HCT116 (cell line): ENCODE measurements at regions not wholly inside any gene's neighbourhood (a gene's known extent, or its start where the extent isn't known, plus 50 kb on each side); places are given as distances from the start of the nearest gene placed in this dataset.

Experiments used
- ATAC-seq: fragments of 200-7000 bp; cut with Tn5 transposase; 2 replicates; pipeline ENCODE4 v1.9.1; 2020; ENCODE audit warnings: mild to moderate bottlenecking, moderate library complexity
- BruUV-seq: library from RNA; stranded (reverse); fragments of 400-500 nt; replicated peaks from 2 replicates; lab custom pipeline; 2021; lab: Mats Ljungman, UMichigan
- CTCF ChIA-PET: fragments of 300-600 bp; sonication (Branson Sonifier 250); formaldehyde crosslinking; loops from one replicate; lab custom pipeline; 2021; ENCODE audit warnings: antibody characterized with exemption; lab: Charles Lee
- POLR2A ChIA-PET: fragments of 300-600, 350-600 bp; sonication (Branson Sonifier 250); formaldehyde crosslinking; loops from one replicate; lab custom pipeline; 2021; ENCODE audit warnings: antibody characterized with exemption; lab: Charles Lee
- RAD21 ChIA-PET, 2 experiments: fragments of 300-600 bp; sonication (Branson Sonifier 250); formaldehyde crosslinking; loops; one replicate each; lab custom pipeline; 2023; ENCODE audit warnings: low total read pairs in 2 of 2; ENCODE audit not compliant: uncharacterized antibody in 2 of 2, unreplicated experiment in 2 of 2, low non-redundant PET in 1 of 2; lab: Charles Lee
- DNase-seq: peaks from one replicate; pipeline ENCODE4 v3.0.0-alpha.2; 2010; ENCODE audit warnings: low read depth, low spot score
- H2AFZ ChIP-seq: fragments of 200-600 bp; shearing (Covaris generic), sonication (generic); 2 replicates; pipeline ENCODE4 v1.6.1; 2017; ENCODE audit warnings: low read depth, mixed run types, mixed read lengths, antibody characterized with exemption, low read length; ENCODE audit not compliant: poor library complexity, severe bottlenecking
- H3K27ac ChIP-seq: 2 replicates; pipeline ENCODE4 v1.5.1; 2012; ENCODE audit warnings: low read depth, low read length
- H3K27me3 ChIP-seq: fragments of 200-600 bp; sonication (generic); 2 replicates; pipeline ENCODE4 v1.6.1; 2016; ENCODE audit warnings: mixed run types, low read length, mixed read lengths; ENCODE audit not compliant: insufficient read depth
- H3K36me3 ChIP-seq, 2 experiments: fragments of 200-500 bp in 1 of 2; fragments of 200-600 bp in 1 of 2; sonication (Bioruptor generic) in 1 of 2; sonication (generic) in 1 of 2; 2 replicates each; pipeline versions ENCODE4 v1.5.1 to v1.6.1; 2014 to 2016; ENCODE audit warnings: low read length in 2 of 2, inconsistent platforms in 1 of 2, mixed read lengths in 1 of 2, mixed run types in 1 of 2; ENCODE audit not compliant: insufficient read depth in 2 of 2, control insufficient read depth in 1 of 2
- H3K4me1 ChIP-seq, 2 experiments: fragments of 200-600 bp in 1 of 2; sonication (generic) in 1 of 2; 2 replicates each; pipeline versions ENCODE4 v1.5.1 to v1.6.1; 2012 to 2017; ENCODE audit warnings: low read length in 2 of 2, inconsistent platforms in 1 of 2, mild to moderate bottlenecking in 1 of 2, mixed read lengths in 1 of 2, mixed run types in 1 of 2, moderate library complexity in 1 of 2; ENCODE audit not compliant: insufficient read depth in 2 of 2, control insufficient read depth in 1 of 2
- H3K4me2 ChIP-seq: fragments of 200-600 bp; sonication (generic); 2 replicates; pipeline ENCODE4 v1.6.1; 2017; ENCODE audit warnings: mixed run types, low read length, mixed read lengths
- H3K4me3 ChIP-seq, 2 experiments: fragments of 200-600 bp in 1 of 2; sonication (generic) in 1 of 2; replicated peaks in 1 of 2; 2 replicates each; pipeline ENCODE4 v1.5.1; 2011 to 2016; ENCODE audit warnings: low read length in 2 of 2, control low read depth in 1 of 2, low read depth in 1 of 2, mild to moderate bottlenecking in 1 of 2, mixed read lengths in 1 of 2, mixed run types in 1 of 2
- H3K79me2 ChIP-seq: fragments of 200-600 bp; sonication (generic); 2 replicates; pipeline ENCODE4 v1.6.1; 2017; ENCODE audit warnings: mild to moderate bottlenecking, mixed run types, low read length, moderate library complexity, mixed read lengths; ENCODE audit not compliant: insufficient read depth
- H3K9ac ChIP-seq: fragments of 200-600 bp; sonication (generic); 2 replicates; pipeline ENCODE4 v1.6.1; 2016; ENCODE audit warnings: low read length, mixed read lengths
- H3K9me2 ChIP-seq: fragments of 200-600 bp; sonication (generic), shearing (Covaris generic); 2 replicates; pipeline ENCODE4 v1.6.1; 2017; ENCODE audit warnings: mixed run types, mild to moderate bottlenecking, moderate library complexity; ENCODE audit not compliant: insufficient read depth
- H3K9me3 ChIP-seq, 2 experiments: fragments of 200-500 bp in 1 of 2; fragments of 200-600 bp in 1 of 2; sonication (Bioruptor generic) in 1 of 2; sonication (generic) in 1 of 2; 2 replicates each; pipeline ENCODE4 v1.6.1; 2014 to 2017; ENCODE audit warnings: low read length in 2 of 2, mixed read lengths in 2 of 2, inconsistent platforms in 1 of 2, low read depth in 1 of 2, mild to moderate bottlenecking in 1 of 2, mixed run types in 1 of 2, moderate library complexity in 1 of 2; ENCODE audit not compliant: control insufficient read depth in 1 of 2, insufficient read depth in 1 of 2
- H4K20me1 ChIP-seq: fragments of 200-600 bp; sonication (generic), shearing (Covaris generic); 2 replicates; pipeline ENCODE4 v1.6.1; 2017; ENCODE audit warnings: mixed run types, mild to moderate bottlenecking, moderate library complexity; ENCODE audit not compliant: insufficient read depth
- EZH2 ChIP-seq: fragments of 200-600 bp; sonication (generic); IDR thresholded peaks from 2 replicates; pipeline ENCODE4 v1.6.1; 2017; ENCODE audit warnings: antibody characterized with exemption, mixed run types
- EZH2phosphoT487 ChIP-seq: fragments of 200-600 bp; IDR thresholded peaks from 2 replicates; pipeline ENCODE4 v1.6.1; 2018; ENCODE audit warnings: antibody characterized with exemption, borderline replicate concordance
- FOSL1 ChIP-seq: IDR thresholded peaks from 2 replicates; pipeline ENCODE4 v1.6.1; 2012; ENCODE audit warnings: low read depth
- JUND ChIP-seq: IDR thresholded peaks from 2 replicates; pipeline ENCODE4 v1.6.1; 2012
- POLR2AphosphoS5 ChIP-seq: IDR thresholded peaks from 2 replicates; pipeline ENCODE4 v1.6.1; 2011; ENCODE audit warnings: mild to moderate bottlenecking, low read depth, low read length, moderate library complexity
- RAD21 ChIP-seq: IDR thresholded peaks from 2 replicates; pipeline ENCODE4 v1.6.1; 2012; ENCODE audit warnings: low read depth, mild to moderate bottlenecking
- SP1 ChIP-seq: IDR thresholded peaks from 2 replicates; pipeline ENCODE4 v1.6.1; 2012; ENCODE audit warnings: low read depth
- SRF ChIP-seq: IDR thresholded peaks from 2 replicates; pipeline ENCODE4 v1.6.1; 2012; ENCODE audit warnings: low read depth
- YY1 ChIP-seq: IDR thresholded peaks from 2 replicates; pipeline ENCODE4 v1.6.1; 2011; ENCODE audit warnings: low read length, low read depth, moderate library complexity, mild to moderate bottlenecking; ENCODE audit not compliant: insufficient replicate concordance; ENCODE audit errors: extremely low read depth
- ZNF274 ChIP-seq: fragments of 200-500 bp; sonication (Bioruptor generic); IDR thresholded peaks from 2 replicates; pipeline ENCODE4 v1.6.1; 2014; ENCODE audit warnings: mild to moderate bottlenecking, low read depth, low read length, inconsistent platforms
- intact Hi-C: fragments of 100-400 bp; cut with micrococcal nuclease; formaldehyde crosslinking; loops from 2 replicates; pipeline ENCODE4 v1.10.0; 2022
- TF ChIP-seq, protein P1 (sequence below): IDR thresholded peaks from 2 replicates; pipeline ENCODE4 v1.6.1; 2012; ENCODE audit warnings: low read depth
- TF ChIP-seq, protein P2 (sequence below): IDR thresholded peaks from 2 replicates; pipeline ENCODE4 v1.6.1; 2012
- TF ChIP-seq, protein P3 (sequence below): IDR thresholded peaks from 2 replicates; pipeline ENCODE4 v1.6.1; 2012

DNA sequence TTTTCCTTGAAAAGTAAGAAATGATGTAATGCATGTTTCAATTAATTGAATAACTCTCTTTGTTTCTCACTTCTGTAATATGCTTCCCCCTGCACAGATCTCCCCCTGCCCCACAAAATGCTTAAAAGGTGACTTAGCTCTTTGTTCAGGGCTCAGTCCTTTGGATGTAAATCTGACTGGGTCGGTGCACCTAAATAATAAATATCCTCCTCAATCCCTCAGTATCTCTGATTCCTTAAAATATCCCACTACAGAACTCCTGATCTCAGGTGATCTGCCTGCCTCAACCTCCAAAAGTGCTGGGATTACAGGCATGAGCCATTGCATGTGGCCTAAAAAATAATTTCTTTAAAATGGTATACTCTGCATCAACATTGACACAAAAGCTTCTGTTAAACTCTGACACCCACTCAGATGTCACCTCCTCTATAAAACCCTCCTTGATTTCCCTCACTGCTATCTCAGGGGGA, 107.0 kb downstream of the ZNF429 start (continued):
- TF ChIP-seq EZH2phosphoT487 (no peak), SP1 (no peak), ZNF274 (no peak)
- TF ChIP-seq, all 23 proteins: peak for 0

DNA sequence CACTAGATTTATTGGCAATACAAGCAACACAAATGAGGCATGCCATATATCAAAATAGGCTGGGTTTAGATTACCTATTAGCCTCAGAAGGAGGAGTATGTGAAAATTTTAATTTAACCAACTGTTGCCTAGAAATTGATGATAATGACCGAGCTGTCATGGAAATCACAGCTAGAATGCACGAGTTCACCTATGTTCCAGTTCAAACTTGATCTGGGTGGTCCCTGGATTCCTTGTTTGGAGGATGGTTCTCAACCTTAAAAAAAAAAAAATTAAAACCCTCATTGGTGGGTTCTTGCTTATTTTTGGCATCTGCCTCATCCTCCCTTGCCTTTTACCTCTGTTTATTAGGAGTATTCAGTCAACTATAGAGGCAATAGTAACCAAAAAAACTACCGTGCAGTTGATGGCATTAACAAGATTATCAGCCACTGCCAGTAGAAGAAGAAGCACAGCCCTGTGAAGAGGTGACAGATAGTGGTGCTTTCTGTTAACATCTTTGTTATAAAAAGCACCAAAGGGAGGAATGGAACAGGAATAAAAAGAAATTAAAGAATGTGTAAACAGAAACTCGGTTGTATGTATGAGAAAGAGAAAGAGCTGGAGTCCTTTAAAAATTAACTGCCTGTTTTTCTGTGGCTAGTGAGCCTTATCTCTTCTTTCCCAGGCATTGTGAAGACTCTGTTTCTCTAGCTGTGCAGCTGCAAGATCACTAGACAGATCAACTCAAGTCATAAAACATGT, 106.4 kb downstream of the ZNF429 start:
- ATAC-seq = no peak
- TF ChIP-seq SRF (no peak), FOSL1 (no peak), RAD21 (no peak), SP1 (no peak), POLR2AphosphoS5 (no peak), EZH2 (no peak), YY1 (no peak), EZH2phosphoT487 (no peak), JUND (no peak)
- TF ChIP-seq, protein P1, sequence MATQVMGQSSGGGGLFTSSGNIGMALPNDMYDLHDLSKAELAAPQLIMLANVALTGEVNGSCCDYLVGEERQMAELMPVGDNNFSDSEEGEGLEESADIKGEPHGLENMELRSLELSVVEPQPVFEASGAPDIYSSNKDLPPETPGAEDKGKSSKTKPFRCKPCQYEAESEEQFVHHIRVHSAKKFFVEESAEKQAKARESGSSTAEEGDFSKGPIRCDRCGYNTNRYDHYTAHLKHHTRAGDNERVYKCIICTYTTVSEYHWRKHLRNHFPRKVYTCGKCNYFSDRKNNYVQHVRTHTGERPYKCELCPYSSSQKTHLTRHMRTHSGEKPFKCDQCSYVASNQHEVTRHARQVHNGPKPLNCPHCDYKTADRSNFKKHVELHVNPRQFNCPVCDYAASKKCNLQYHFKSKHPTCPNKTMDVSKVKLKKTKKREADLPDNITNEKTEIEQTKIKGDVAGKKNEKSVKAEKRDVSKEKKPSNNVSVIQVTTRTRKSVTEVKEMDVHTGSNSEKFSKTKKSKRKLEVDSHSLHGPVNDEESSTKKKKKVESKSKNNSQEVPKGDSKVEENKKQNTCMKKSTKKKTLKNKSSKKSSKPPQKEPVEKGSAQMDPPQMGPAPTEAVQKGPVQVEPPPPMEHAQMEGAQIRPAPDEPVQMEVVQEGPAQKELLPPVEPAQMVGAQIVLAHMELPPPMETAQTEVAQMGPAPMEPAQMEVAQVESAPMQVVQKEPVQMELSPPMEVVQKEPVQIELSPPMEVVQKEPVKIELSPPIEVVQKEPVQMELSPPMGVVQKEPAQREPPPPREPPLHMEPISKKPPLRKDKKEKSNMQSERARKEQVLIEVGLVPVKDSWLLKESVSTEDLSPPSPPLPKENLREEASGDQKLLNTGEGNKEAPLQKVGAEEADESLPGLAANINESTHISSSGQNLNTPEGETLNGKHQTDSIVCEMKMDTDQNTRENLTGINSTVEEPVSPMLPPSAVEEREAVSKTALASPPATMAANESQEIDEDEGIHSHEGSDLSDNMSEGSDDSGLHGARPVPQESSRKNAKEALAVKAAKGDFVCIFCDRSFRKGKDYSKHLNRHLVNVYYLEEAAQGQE = no peak
- TF ChIP-seq, protein P2, sequence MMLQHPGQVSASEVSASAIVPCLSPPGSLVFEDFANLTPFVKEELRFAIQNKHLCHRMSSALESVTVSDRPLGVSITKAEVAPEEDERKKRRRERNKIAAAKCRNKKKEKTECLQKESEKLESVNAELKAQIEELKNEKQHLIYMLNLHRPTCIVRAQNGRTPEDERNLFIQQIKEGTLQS = no peak
- TF ChIP-seq, protein P3, sequence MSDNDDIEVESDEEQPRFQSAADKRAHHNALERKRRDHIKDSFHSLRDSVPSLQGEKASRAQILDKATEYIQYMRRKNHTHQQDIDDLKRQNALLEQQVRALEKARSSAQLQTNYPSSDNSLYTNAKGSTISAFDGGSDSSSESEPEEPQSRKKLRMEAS = no peak
- TF ChIP-seq, all 23 proteins: peak for 0
- RAD21 ChIA-PET = no interaction called here
- H3K4me3 ChIP-seq = no peak overlapping the region
- no peaks in the 10 kb centered on the region for H3K9me2 ChIP-seq
- H3K9me3 ChIP-seq = peaks cover 0 to 5% of the 10 kb centered on the region in 2 experiments; a peak in 2 of 4 replicates
- POLR2A ChIA-PET = no interaction called here
- no TSS peak for BruUV-seq
- no peak overlapping the region for H3K4me2 ChIP-seq
- no peaks in the 10 kb centered on the region for H3K36me3 ChIP-seq
- H4K20me1 ChIP-seq = no peaks in the 10 kb centered on the region
- DNase-seq = no peak
- H3K27ac ChIP-seq = no peak overlapping the region
- intact Hi-C loops = no loop called here
- H3K9ac ChIP-seq = no peak overlapping the region
- H3K4me1 ChIP-seq = no peaks in the 10 kb centered on the region
- H3K27me3 ChIP-seq = no peaks in the 10 kb centered on the region
- no peak overlapping the region for H2AFZ ChIP-seq
- H3K79me2 ChIP-seq = no peaks in the 10 kb centered on the region
- CTCF ChIA-PET = no interaction called here
